GM18505 (cell line): ENCODE measurements at regions not wholly inside any gene's neighbourhood (a gene's known extent, or its start where the extent isn't known, plus 50 kb on each side); places are given as distances from the start of the nearest gene placed in this dataset.
A peak's percentile ranks its signal among the peaks of the same experiment; 100 is the strongest.
"Not testable (repeated sequence)": the region's sequence is repeated elsewhere in the genome, so short reads cannot be mapped to it uniquely, and the experiment has no call there.

ENCODE experiments used
- ATAC-seq: cut with Tn5 transposase; IDR thresholded peaks from one replicate; pipeline ENCODE4 v1.9.1; 2021; ENCODE audit not compliant: unreplicated experiment
- POLR2A ChIP-seq: IDR thresholded peaks from 4 replicates; pipeline ENCODE4 v1.6.1; 2011; ENCODE audit warnings: borderline replicate concordance; ENCODE audit not compliant: insufficient read depth, insufficient read length; ENCODE audit errors: extremely low read depth

DNA sequence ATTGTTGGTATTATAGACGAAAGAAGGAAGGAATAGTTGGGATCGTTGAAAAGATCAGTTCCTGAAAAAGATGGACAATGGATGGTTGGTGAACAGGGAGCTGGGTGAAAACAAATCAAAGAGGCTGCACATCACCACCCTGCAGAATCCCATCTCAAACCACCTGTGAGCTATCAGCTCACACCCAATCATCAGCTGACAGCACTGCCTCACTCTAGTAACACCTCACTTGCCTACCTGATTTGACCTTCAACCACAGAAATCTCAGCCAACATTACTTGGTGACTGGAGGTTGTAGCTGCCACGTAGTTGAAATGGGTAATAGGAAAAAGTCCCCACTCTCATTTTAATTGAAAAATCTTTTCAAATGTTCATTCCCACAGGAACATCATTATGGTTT lies 101.8 kb upstream of the DST start:
- TF ChIP-seq POLR2A, result no peak
- ATAC-seq, result no peak

DNA sequence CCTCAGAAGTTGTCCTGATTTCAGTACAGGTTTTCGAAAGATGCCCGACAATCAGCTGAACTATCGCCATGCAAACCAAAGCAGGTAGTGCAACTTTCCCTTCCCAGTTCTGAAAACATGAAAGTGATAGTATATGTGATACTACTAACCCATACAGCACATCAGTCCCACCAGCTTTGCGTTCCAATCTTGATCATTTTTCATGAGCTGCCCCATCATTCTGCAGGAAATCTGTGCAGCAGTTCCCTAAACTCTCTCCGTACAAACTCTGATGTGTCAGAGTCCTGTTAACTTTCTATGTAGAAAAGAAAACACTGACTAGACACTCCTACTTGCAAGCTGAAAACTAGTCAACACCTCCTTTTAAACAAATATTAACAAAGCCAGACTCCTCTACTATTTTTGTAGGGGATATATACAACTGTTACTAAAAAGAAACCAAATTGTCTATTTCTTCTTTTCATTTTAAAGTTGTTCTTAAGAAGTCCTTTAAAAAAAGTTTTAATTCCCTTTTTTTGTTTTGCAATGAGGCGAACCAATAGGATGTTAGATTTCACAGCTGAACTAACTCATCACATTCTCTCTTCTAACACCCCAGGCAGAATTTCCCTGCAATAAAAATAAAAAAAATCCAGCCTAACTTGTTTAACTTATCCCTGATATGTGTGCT lies 99.6 kb upstream of the DST start:
- ATAC-seq, result peak; percentile 73
- TF ChIP-seq POLR2A, result no peak

DNA sequence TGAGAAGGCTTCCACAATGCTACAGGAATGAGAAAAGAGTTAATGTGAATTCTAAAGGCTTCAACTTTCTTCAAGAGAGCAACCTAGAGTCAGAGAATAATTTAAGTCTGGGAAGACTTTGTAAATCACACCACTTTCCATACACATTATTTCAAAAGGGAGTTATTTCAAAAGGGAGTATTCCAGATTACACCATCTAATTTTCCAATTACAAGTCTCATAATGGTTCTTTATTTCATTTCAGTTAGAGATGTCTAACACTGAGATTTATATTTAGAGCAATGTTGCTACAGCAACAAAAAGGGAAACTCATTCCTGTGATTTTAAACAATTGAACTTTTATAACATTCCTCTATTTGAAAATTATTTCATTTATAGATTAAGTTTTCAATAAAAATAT lies 98.8 kb upstream of the DST start:
- no peak for ATAC-seq
- no peak for TF ChIP-seq POLR2A

DNA sequence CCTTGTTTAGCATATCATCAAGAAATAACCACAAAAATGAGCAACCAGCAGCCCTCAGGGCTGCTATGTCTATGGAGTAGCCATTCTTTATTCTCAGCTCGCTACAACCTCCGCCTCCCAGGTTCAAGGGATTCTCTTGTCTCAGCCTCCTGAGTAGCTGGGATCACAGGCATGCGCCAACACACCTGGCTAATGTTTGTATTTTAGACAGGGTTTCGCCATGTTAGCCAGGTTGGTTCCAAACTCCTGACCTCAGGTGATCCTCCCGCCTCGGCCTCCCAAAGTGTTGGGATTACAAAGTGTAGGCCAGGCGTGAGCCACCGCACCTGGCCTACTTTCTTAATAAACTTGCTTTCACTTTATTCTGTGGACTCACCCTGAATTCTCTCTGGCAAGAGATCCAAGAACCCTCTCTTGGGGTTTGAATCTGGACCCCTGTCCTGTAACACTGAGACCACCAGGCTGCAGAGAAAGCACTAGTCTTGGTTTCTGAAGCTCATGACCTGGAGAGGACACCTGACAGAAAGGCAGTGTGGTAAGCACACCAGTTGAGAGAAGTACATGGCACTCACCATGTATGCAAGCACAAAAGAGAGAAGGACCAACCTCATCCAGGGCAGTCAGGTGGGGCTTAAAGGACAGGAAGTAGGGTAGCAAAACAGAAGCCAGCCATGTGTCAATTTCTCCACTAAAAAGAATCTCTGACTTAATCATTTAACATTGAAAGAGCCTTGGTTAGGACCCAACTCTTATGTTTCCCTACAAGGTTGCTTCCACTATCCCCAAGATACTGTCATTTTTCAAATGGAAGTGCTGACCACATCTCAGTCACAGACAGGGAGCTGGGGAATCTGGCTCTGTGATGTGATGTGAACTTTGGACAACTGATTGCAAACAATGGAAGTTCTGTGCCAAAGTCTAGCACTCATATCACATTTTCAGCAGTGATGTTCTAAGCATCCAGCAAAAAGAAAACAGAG lies 97.4 kb upstream of the DST start:
- no peak for ATAC-seq
- no peak for TF ChIP-seq POLR2A

DNA sequence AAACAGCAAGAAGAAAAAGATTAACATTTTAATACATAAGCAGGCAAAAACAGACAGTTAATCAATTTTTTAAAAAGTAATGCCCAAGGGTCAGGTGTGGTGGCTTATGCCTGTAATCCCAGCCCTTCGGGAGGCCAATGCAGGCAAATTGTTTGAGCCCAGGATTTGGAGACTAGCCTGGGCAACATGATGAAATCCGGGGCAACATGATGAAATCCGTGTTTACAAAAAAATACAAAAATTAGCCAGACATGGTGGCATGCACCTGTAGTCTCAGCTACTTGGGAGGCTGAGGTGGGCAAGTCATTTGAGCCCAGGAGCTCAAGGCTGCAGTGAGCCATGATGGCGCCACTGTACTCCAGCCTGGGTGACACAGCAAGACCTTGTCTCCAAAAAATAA lies 94.1 kb upstream of the DST start:
- no peak for ATAC-seq
- TF ChIP-seq POLR2A, result no peak

DNA sequence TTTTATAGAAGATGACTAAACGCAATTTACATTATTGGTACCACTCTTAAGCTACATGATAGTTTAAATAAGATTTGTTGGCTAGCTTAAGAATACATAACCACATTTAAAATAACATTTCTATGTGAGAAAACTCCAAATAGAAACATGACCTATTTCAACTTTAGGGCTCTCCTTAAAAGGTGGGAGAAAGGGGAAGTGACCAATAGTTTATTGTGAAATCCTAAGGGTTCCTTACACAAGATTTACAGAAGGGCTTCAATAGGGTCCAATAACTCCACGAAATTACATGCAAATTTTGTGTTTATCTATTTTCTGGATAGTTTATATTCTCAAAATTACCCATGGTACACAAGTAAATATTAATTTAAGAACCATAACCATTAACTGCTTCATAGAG lies 91.6 kb upstream of the DST start:
- ATAC-seq, result no peak

DNA sequence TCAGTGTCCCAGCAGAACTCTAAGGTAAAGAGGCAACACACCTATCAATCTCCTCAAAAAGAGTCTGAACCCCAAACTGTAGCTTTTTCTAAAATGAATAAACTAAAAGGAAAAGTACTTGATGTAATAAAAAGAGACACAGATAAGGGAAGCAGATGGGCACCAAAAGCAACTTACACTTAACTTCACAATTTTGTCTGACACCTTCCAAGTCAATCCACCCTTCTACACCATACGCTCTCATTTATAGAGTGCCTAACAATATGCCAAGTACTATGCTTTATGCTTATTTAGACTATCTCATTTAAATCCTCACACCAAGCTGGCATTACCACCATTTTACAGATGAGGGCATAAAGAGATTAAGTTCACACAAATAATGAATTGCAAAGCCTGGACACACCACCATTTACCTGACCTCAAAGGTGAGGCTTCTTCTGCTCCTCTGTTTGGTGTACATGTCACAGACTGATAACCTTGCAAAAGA lies 90.6 kb upstream of the DST start:
- ATAC-seq, result no peak
- TF ChIP-seq POLR2A, result no peak

More for the DNA sequence above, 91.6 kb upstream of the DST start:
- no peak for TF ChIP-seq POLR2A

DNA sequence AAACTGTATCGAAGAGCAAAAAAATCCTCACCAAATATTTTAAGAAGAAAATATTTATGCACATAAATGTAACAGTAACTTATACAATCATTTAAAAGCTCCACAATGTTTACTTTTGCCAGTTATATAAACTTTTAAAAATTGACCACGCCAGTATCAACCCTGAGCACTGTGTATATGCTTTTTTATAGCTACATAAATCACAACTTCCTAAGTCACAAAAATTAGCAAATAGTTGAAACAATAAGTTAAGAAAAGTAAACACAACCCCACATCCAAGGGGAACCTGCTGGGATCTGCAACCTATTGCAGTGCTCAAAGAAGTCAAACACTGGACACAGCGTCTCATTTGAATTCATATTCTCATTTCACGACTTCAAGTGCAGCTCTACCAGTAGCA lies 89.8 kb upstream of the DST start:
- no peak for TF ChIP-seq POLR2A
- no peak for ATAC-seq

DNA sequence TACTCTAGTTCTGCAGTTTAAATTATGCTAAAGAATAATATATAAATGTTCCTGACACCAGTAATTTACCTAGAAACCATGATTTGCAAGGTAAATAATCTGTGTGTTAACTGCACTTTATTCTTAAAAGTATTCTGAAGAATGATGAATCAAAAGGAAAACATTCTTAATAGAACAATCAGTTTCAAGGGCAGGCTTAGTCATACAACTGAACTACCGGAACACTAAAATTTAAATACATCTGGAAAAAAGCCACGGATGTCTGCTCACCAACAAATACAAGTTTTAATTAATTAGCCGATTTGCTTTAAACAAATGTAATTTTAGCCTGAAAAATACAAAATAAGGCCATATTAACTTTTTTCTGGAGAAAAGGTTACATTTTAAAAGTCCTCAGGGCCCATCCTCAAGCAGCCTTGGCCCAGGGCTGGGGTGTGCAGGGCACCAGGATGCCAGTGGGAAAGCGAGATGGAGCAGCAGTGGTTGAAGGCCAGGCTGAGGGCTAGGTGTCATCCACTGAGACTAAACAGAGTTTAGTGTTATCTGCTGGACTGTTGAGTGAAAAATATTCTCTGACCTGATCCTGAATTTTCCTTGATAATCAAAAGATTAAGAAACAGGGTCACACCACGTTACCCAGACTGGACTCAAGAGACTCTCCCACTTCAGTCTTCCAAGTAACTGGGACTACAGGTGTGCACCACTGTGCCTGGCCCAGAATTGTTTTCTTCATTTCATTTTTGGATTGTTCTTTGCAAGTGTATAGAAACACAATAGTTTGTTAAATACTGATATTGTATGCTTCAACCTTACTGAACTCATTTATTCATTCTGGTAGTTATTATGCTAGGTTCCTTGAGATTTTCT lies 88.2 kb upstream of the DST start:
- ATAC-seq, result no peak
- no peak for TF ChIP-seq POLR2A

DNA sequence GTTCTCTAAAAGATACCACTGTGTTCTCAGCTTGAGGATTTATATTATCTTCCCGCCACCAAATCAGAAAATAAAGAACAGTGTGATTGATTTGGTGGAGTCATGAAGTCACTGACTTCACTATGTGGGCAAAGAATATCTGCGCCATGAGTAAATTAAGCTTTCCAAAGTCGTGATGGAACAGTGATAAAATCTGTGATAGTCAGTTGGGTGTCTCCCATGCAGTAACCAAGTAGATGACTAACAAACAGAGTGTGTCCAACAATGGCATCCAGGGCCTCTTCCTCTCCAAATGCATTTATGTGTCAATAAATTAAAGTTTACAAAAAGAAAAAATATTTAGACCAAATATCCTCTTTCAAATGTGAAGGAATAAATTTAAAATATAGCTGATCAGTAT lies 87.0 kb upstream of the DST start:
- no peak for TF ChIP-seq POLR2A
- ATAC-seq, result no peak

DNA sequence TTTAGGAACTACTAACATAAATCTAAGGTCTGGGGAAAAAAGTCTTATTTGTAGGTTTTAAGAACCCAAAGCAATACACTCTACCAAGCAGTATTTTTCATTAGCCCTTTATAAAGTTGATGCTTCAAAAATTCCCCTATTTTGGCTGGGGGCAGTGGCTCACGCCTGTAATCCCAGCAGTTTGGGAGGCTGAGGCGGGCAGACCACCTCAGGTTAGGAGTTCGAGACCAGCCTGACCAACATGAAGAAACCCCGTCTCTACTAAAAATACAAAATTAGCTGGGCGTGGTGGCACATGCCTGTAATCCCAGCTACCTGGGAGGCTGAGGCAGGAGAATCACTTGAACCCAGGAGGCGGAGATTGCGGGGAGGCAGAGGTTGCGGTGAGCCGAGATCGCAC lies 86.5 kb upstream of the DST start:
- not testable (repeated sequence) for ATAC-seq

DNA sequence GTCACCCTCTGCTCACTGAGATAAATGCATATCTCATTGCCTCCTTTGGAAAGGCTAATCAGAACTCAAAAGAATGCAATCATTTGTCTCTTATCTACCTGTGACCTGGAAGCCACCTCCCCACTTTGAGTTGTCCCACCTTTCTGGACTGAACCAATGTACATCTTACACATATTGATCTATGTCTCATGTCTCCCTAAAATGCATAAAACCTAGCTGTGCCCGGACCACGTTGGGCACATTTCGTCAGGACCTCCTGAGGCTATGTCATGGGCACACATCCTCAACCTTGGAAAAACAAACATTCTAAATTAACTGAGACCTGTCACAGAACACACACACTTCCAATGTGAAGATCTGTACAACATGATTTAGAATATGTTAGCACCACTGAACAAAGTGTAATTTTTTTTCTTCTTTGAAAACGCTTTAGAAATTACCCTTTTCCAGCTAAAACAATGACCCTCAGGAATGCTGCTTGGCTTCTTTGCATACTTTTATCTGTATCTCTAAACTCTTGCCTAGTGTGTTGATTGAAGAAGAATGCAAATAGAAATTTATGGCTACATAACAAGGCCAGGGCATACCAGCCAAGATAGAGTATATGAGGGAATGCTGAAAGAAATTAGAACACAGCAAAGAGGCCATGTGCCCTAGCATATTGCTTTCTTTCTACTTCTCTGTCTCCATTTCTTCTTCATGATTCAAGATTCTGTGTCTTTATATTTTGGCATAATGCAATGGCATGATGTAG lies 84.6 kb upstream of the DST start:
- no peak for ATAC-seq
- TF ChIP-seq POLR2A, result no peak
